Prostate gland (tissue), 2 donors: ENCODE measurements at regions not wholly inside any gene's neighbourhood (a gene's known extent, or its start where the extent isn't known, plus 50 kb on each side); places are given as distances from the start of the nearest gene placed in this dataset.

Source experiments
- DNase-seq: peaks from one replicate; pipeline ENCODE4 v3.0.0-alpha.2; 2019; ENCODE audit warnings: low spot score
- H3K27ac ChIP-seq, 2 donors: fragments of 200-600 bp; sonication (generic); 2 replicates each; pipeline ENCODE4 v1.5.1; 2017 to 2019
- H3K27me3 ChIP-seq: fragments of 200-600 bp; sonication (generic); replicated peaks from 2 replicates; pipeline ENCODE4 v1.5.1; 2019; ENCODE audit not compliant: insufficient read depth
- H3K36me3 ChIP-seq, 2 donors: fragments of 200-600 bp; sonication (generic); 1 replicate in 1 of 2; 2 replicates in 1 of 2; pipeline versions ENCODE4 v1.5.1 to v1.8.1; 2017 to 2019
- H3K4me1 ChIP-seq: fragments of 200-600 bp; sonication (generic); replicated peaks from 2 replicates; pipeline ENCODE4 v1.5.1; 2019
- H3K4me3 ChIP-seq, 2 donors: fragments of 200-600 bp; sonication (generic); 2 replicates each; pipeline ENCODE4 v1.5.1; 2017 to 2019
- H3K9me3 ChIP-seq: fragments of 200-600 bp; sonication (generic); 2 replicates; pipeline ENCODE4 v1.5.1; 2017
- CTCF ChIP-seq, 4 experiments: fragments of 200-600 bp in 2 of 4; fragments of 450-650 bp in 2 of 4; sonication (generic) in 2 of 4; IDR thresholded peaks; 1 replicate in 3 of 4; 2 replicates in 1 of 4; pipeline ENCODE4 v1.5.1; 2016 to 2019; ENCODE audit warnings: antibody characterized with exemption in 4 of 4, mild to moderate bottlenecking in 2 of 4, moderate library complexity in 2 of 4
- POLR2A ChIP-seq: fragments of 450-650 bp; IDR thresholded peaks from one replicate; pipeline ENCODE4 v1.6.1; 2016; ENCODE audit warnings: antibody characterized with exemption, mild to moderate bottlenecking
- POLR2AphosphoS5 ChIP-seq: sonication (generic); formaldehyde crosslinking; IDR thresholded peaks from one replicate; pipeline ENCODE4 v1.6.1; 2017; ENCODE audit warnings: antibody characterized with exemption
- WGBS: methylation state at CpG from one replicate; pipeline ENCODE4 v1.1.5; 2018; 5-methylcytosine and 5-hydroxymethylcytosine counted together
- intact Hi-C: fragments of 100-400 bp; cut with DNase I; formaldehyde crosslinking; loops from one replicate; pipeline ENCODE4 v1.14.2; 2022

DNA sequence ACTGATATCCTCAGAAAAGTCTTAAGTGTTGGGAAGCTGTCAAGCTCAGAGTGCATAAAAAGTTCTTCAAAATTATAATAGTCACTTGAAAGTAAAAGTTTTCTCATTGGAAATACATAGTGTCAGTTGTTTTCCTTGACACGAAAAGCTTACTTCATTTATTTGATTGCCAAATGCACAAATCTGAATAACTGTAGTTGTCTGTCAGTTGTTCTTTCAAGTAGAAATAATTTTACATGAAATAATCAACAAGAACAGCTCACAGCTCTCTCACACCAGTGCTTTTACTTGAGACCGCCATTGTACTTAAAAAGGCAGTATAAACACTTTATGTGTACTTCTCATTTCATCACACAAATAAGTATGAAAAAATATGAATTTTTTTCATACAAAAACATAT, 163.3 kb upstream of the NXPH2 start:
- intact Hi-C loops: no loop called here
- TF ChIP-seq POLR2AphosphoS5: no peak
- no peak for TF ChIP-seq CTCF (IDR thresholded peaks at IDR 0.05)
- no peak for TF ChIP-seq POLR2A
- Histone ChIP-seq H3K4me3 (no peak overlapping the region), H3K36me3 (no peaks in the 10 kb centered on the region), H3K27me3 (no peaks in the 10 kb centered on the region), H3K9me3 (no peaks in the 10 kb centered on the region), H3K27ac (no peak overlapping the region), H3K4me1 (no peaks in the 10 kb centered on the region)
- WGBS: 94% methylated on average over 2 of the region's 2 CpGs
- DNase-seq: no peak

DNA sequence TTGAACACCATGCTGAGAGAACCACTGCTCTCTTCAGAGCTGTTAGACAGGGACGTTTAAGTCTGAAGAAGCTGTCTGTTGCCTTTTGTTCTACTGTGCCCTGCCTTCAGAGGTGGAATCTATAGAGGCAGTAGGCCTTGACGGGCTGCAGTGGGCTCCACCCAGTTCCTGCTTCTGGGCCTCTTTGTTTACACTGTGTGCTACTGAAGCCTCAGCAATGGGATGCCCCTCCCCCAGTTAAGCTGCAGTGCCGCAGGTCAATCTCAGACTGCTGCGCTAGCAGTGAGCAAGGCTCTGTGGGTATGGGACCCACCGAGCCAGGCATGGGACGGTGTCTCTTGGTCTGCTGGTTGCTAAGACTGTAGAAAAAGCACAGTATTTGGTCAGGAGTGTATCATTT, 162.3 kb upstream of the NXPH2 start:
- no peaks in the 10 kb centered on the region for H3K27me3 ChIP-seq
- no peaks in the 10 kb centered on the region for H3K9me3 ChIP-seq
- intact Hi-C loops: no loop called here
- no peak for TF ChIP-seq POLR2A
- no peak for TF ChIP-seq CTCF (IDR thresholded peaks at IDR 0.05)
- TF ChIP-seq POLR2AphosphoS5: no peak
- WGBS: 72% methylated on average over 6 of the region's 6 CpGs
- H3K4me3 ChIP-seq: no peak overlapping the region
- H3K36me3 ChIP-seq: no peaks in the 10 kb centered on the region
- H3K27ac ChIP-seq: no peak overlapping the region
- H3K4me1 ChIP-seq: no peaks in the 10 kb centered on the region
- DNase-seq: no peak

- Histone ChIP-seq H3K27ac (no peak overlapping the region), H3K4me1 (no peaks in the 10 kb centered on the region), H3K4me3 (no peak overlapping the region), H3K36me3 (no peaks in the 10 kb centered on the region), H3K9me3 (no peaks in the 10 kb centered on the region), H3K27me3 (no peaks in the 10 kb centered on the region)
- TF ChIP-seq POLR2AphosphoS5 (no peak), POLR2A (no peak), CTCF (IDR thresholded peaks at IDR 0.05) (no peak)
- 88% methylated on average over 18 of the region's 18 CpGs for WGBS
- no peak for DNase-seq
- intact Hi-C loops: no loop called here
Observed at GRCh38 chr2:138931284-138932256, 151.4 kb upstream of the NXPH2 start.

DNA sequence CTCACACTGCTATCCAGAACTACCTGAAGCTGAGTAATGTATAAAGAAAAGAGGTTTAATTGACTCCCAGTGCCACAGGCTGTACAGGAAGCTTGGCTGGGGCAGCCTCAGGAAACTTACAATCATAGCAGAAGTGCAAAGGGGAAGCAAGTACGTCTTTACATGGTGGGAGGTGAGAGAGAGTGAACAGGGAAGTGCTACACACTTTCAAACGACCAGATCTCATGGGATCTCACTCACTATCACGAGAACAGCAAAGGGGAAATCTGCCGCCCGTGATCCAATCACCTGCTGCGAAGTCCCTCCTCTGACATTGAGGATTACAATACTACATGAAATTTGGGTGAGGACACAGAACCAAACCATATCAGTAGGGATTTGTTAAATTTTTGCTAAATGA, 150.4 kb upstream of the NXPH2 start:
- Histone ChIP-seq H3K36me3 (no peaks in the 10 kb centered on the region), H3K4me1 (no peaks in the 10 kb centered on the region), H3K9me3 (no peaks in the 10 kb centered on the region), H3K27ac (no peak overlapping the region), H3K27me3 (no peaks in the 10 kb centered on the region), H3K4me3 (no peak overlapping the region)
- no peak for DNase-seq
- 84% methylated on average over 6 of the region's 6 CpGs for WGBS
- no peak for TF ChIP-seq POLR2A
- TF ChIP-seq POLR2AphosphoS5: no peak
- TF ChIP-seq CTCF (IDR thresholded peaks at IDR 0.05): no peak
- intact Hi-C loops: no loop called here
